Adrenal gland (tissue), 9 donors: ENCODE measurements at regions not wholly inside any gene's neighbourhood (a gene's known extent, or its start where the extent isn't known, plus 50 kb on each side); places are given as distances from the start of the nearest gene placed in this dataset.

Source experiments
- DNase-seq, 7 donors: peaks; one replicate each; pipeline ENCODE4 v3.0.0-alpha.2; 2019 to 2020
- H3K27ac ChIP-seq, 5 donors: fragments of 200-600 bp; sonication (generic) in 4 of 5; 1 replicate in 3 of 5; 2 replicates in 2 of 5; pipeline versions ENCODE4 v1.5.1 to v1.8.0; 2016 to 2020; ENCODE audit warnings: mild to moderate bottlenecking in 1 of 5
- H3K27me3 ChIP-seq: fragments of 200-600 bp; 2 replicates; pipeline ENCODE4 v1.8.0; 2021
- H3K36me3 ChIP-seq, 2 donors: fragments of 200-600 bp; replicated peaks in 1 of 2; 1 replicate in 1 of 2; 2 replicates in 1 of 2; pipeline versions ENCODE4 v1.5.1 to v1.8.0; 2018 to 2022
- H3K4me1 ChIP-seq, 2 donors: fragments of 200-600 bp; replicated peaks in 1 of 2; 1 replicate in 1 of 2; 2 replicates in 1 of 2; pipeline versions ENCODE4 v1.5.1 to v1.8.0; 2018 to 2021
- H3K4me3 ChIP-seq, 4 donors: fragments of 200-600 bp; sonication (generic) in 3 of 4; one replicate each; pipeline ENCODE4 v1.5.1; 2016 to 2018
- H3K9me3 ChIP-seq, 3 donors: fragments of 200-600 bp; sonication (generic) in 1 of 3; replicated peaks in 1 of 3; 1 replicate in 2 of 3; 2 replicates in 1 of 3; pipeline versions ENCODE4 v1.5.1 to v1.8.0; 2016 to 2021
- CTCF ChIP-seq, 6 experiments: fragments of 450-650 bp in 4 of 6; fragments of 200-600 bp in 2 of 6; sonication (generic) in 1 of 6; IDR thresholded peaks; 1 replicate in 5 of 6; 2 replicates in 1 of 6; pipeline versions ENCODE4 v1.5.1 to v1.8.0; 2016 to 2021; ENCODE audit warnings: antibody characterized with exemption in 6 of 6, mild to moderate bottlenecking in 2 of 6, moderate library complexity in 1 of 6
- POLR2A ChIP-seq, 2 donors: fragments of 450-650 bp; IDR thresholded peaks; one replicate each; pipeline ENCODE4 v1.6.1; 2017; ENCODE audit warnings: antibody characterized with exemption in 2 of 2, mild to moderate bottlenecking in 2 of 2, moderate library complexity in 1 of 2
- WGBS, 4 donors: extraction: QIAGEN DNeasy Blood & Tissue Kit in 2 of 4; methylation state at CpG; one replicate each; pipeline versions ENCODE4 v1.1.5 to v1.1.7; 2013 to 2017; 5-methylcytosine and 5-hydroxymethylcytosine counted together
- intact Hi-C, 2 donors: fragments of 100-400 bp; cut with DNase I; formaldehyde crosslinking; loops; one replicate each; pipeline versions ENCODE4 v1.14.1 to v1.15.0; 2022 to 2023
- donor health status: healthy with polysubstance abuse.
- donor health status: Bipolar disorder and iron deficiency.
- donor health status: DM: yes; HTN: yes; CAD: no.
- donor health status: DM: no; HTN: no; CAD: no.
- donor health status: DM: no; HTN: no; CAD: no.

GRCh38 chr6:148658681-148659430, 88.0 kb upstream of the UST start:
- H3K9me3 ChIP-seq = peaks cover 0 to 4% (median 0%) of the 10 kb centered on the region in 3 donors
- H3K27me3 ChIP-seq = no peaks in the 10 kb centered on the region
- no peak overlapping the region for H3K4me3 ChIP-seq
- intact Hi-C loops = no loop called here
- no peak overlapping the region for H3K27ac ChIP-seq
- no peak for DNase-seq
- no peaks in the 10 kb centered on the region for H3K4me1 ChIP-seq
- 85 to 94% (median 88%) methylated on average over 2 of the region's 2 CpGs for WGBS, 4 donors
- TF ChIP-seq POLR2A (IDR thresholded peaks at IDR 0.05) = no peak
- TF ChIP-seq CTCF (IDR thresholded peaks at IDR 0.05) = no peak
- H3K36me3 ChIP-seq = no peaks in the 10 kb centered on the region

GRCh38 chr6:148667395-148667794, 79.4 kb upstream of the UST start:
- no peak for DNase-seq
- no peak overlapping the region for H3K27ac ChIP-seq
- intact Hi-C loops = no loop called here
- H3K36me3 ChIP-seq = no peaks in the 10 kb centered on the region
- peaks cover 0 to 8% (median 0%) of the 10 kb centered on the region in 3 donors for H3K9me3 ChIP-seq
- H3K27me3 ChIP-seq = no peaks in the 10 kb centered on the region
- TF ChIP-seq CTCF (IDR thresholded peaks at IDR 0.05) (no peak), POLR2A (IDR thresholded peaks at IDR 0.05) (no peak)
- H3K4me1 ChIP-seq = no peaks in the 10 kb centered on the region
- no peak overlapping the region for H3K4me3 ChIP-seq

- DNase-seq = no peak
- Histone ChIP-seq H3K9me3 (peaks cover 0 to 8% (median 0%) of the 10 kb centered on the region in 3 donors), H3K27me3 (no peaks in the 10 kb centered on the region), H3K36me3 (no peaks in the 10 kb centered on the region), H3K4me1 (no peaks in the 10 kb centered on the region), H3K27ac (no peak overlapping the region), H3K4me3 (no peak overlapping the region)
- no peak for TF ChIP-seq CTCF (IDR thresholded peaks at IDR 0.05)
- TF ChIP-seq POLR2A (IDR thresholded peaks at IDR 0.05) = no peak
- 78 to 90% (median 78%) methylated on average over 3 to 8 of the region's 8 CpGs for WGBS, 4 donors
- intact Hi-C loops = no loop called here
Observed at GRCh38 chr6:148671085-148671484, 75.7 kb upstream of the UST start.

- H3K9me3 ChIP-seq = peaks cover 0 to 4% (median 0%) of the 10 kb centered on the region in 3 donors
- H3K4me3 ChIP-seq = no peak overlapping the region
- intact Hi-C loops = no loop called here
- no peaks in the 10 kb centered on the region for H3K4me1 ChIP-seq
- no peak for DNase-seq
- H3K27ac ChIP-seq = no peak overlapping the region
- H3K36me3 ChIP-seq = no peaks in the 10 kb centered on the region
- TF ChIP-seq CTCF (IDR thresholded peaks at IDR 0.05) = no peak
- no peak for TF ChIP-seq POLR2A (IDR thresholded peaks at IDR 0.05)
- no peaks in the 10 kb centered on the region for H3K27me3 ChIP-seq
Observed at GRCh38 chr6:148671952-148672351, 74.9 kb upstream of the UST start.
